GM21619 (cell line): ENCODE measurements at regions not wholly inside any gene's neighbourhood (a gene's known extent, or its start where the extent isn't known, plus 50 kb on each side); places are given as distances from the start of the nearest gene placed in this dataset.

Experiments used
- ATAC-seq: cut with Tn5 transposase; IDR thresholded peaks from one replicate; pipeline ENCODE4 v1.9.1; 2021; ENCODE audit not compliant: unreplicated experiment

GRCh38 chr5:99926463-99926862 lies 608.7 kb upstream of the FAM174A start:
- peak; percentile 70 for ATAC-seq

- no peak for ATAC-seq
These were observed 612.8 kb upstream of the FAM174A start for GRCh38 chr5:99922386-99922785.

- no peak for ATAC-seq
These were observed 623.2 kb upstream of the FAM174A start for GRCh38 chr5:99911971-99912370.

GRCh38 chr5:99906776-99907175 lies 628.4 kb upstream of the FAM174A start:
- no peak for ATAC-seq

- no peak for ATAC-seq
These were observed 633.2 kb upstream of the FAM174A start for GRCh38 chr5:99901972-99902371.

- ATAC-seq = no peak
These were observed 634.8 kb upstream of the FAM174A start for GRCh38 chr5:99900302-99900852.

- no peak for ATAC-seq
These were observed 655.2 kb upstream of the FAM174A start for GRCh38 chr5:99879791-99880511.

GRCh38 chr5:99878830-99879229 lies 656.3 kb upstream of the FAM174A start:
- ATAC-seq = no peak

- peak; percentile 73 for ATAC-seq
These were observed 668.4 kb upstream of the FAM174A start for GRCh38 chr5:99866740-99867139.

- no peak for ATAC-seq
These were observed 670.0 kb upstream of the FAM174A start for GRCh38 chr5:99865159-99865558.

GRCh38 chr5:99835791-99836190 lies 699.4 kb upstream of the FAM174A start:
- no peak for ATAC-seq

GRCh38 chr5:99827136-99827535 lies 708.0 kb upstream of the FAM174A start:
- no peak for ATAC-seq

- ATAC-seq = no peak
These were observed 717.4 kb upstream of the FAM174A start for GRCh38 chr5:99817796-99818195.

- no peak for ATAC-seq
These were observed 720.7 kb upstream of the FAM174A start for GRCh38 chr5:99814321-99815063.

GRCh38 chr5:99808657-99809230 lies 726.4 kb upstream of the FAM174A start:
- ATAC-seq = no peak

GRCh38 chr5:99807346-99807745 lies 727.8 kb upstream of the FAM174A start:
- ATAC-seq = no peak

GRCh38 chr5:99795031-99795430 lies 740.1 kb upstream of the FAM174A start:
- ATAC-seq = no peak

GRCh38 chr5:99788482-99788881 lies 746.7 kb upstream of the FAM174A start:
- no peak for ATAC-seq

- ATAC-seq = no peak
These were observed 760.0 kb upstream of the FAM174A start for GRCh38 chr5:99775189-99775588.

- ATAC-seq = no peak
These were observed 761.9 kb upstream of the FAM174A start for GRCh38 chr5:99773290-99773689.

- ATAC-seq = no peak
These were observed 763.9 kb upstream of the FAM174A start for GRCh38 chr5:99771296-99771695.

- no peak for ATAC-seq
These were observed 770.2 kb upstream of the FAM174A start for GRCh38 chr5:99765011-99765410.
